ENCODE measurements at regions not wholly inside any gene's neighbourhood (a gene's known extent, or its start where the extent isn't known, plus 50 kb on each side); places are given as distances from the start of the nearest gene placed in this dataset.
"Not testable (repeated sequence)": the region's sequence is repeated elsewhere in the genome, so short reads cannot be mapped to it uniquely, and the experiment has no call there.

DNA sequence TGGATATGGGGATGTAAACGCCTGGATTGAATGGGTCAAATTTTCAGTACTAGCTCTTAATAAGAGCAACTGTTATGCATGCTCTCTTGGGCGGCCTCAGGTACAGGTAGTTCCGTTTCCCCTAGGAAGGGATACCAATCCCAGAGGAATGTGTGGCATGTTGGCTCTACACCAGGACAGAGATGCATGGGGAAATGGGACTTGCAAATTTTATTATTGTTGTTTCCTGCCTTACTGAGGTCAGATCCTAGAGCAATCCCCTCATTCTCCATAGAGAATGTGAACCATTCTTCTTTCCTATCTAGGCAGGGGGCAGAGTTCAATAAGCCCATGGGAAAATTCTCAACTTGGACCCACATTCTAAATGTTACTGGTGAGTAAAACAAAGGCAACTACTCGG, 361.8 kb upstream of the FGF16 start:
- in situ Hi-C loops (cut with HindIII; ENCODE audit: low pct_ligation_motif_present, low sequenced_read_pairs): no loop called here
- no peak overlapping the region for H3K27ac ChIP-seq
- H3K27me3 ChIP-seq (replicated peaks): no peaks in the 10 kb centered on the region
- no peak overlapping the region for H3K4me3 ChIP-seq (ENCODE audit: low read depth, low read length)
- no peak for DNase-seq
- no peaks in the 10 kb centered on the region for H3K36me3 ChIP-seq (replicated peaks)
- TF ChIP-seq, protein P1, sequence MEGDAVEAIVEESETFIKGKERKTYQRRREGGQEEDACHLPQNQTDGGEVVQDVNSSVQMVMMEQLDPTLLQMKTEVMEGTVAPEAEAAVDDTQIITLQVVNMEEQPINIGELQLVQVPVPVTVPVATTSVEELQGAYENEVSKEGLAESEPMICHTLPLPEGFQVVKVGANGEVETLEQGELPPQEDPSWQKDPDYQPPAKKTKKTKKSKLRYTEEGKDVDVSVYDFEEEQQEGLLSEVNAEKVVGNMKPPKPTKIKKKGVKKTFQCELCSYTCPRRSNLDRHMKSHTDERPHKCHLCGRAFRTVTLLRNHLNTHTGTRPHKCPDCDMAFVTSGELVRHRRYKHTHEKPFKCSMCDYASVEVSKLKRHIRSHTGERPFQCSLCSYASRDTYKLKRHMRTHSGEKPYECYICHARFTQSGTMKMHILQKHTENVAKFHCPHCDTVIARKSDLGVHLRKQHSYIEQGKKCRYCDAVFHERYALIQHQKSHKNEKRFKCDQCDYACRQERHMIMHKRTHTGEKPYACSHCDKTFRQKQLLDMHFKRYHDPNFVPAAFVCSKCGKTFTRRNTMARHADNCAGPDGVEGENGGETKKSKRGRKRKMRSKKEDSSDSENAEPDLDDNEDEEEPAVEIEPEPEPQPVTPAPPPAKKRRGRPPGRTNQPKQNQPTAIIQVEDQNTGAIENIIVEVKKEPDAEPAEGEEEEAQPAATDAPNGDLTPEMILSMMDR (IDR thresholded peaks at IDR 0.05; ENCODE audit: low read depth, low read length, missing control alignments): no peak

DNA sequence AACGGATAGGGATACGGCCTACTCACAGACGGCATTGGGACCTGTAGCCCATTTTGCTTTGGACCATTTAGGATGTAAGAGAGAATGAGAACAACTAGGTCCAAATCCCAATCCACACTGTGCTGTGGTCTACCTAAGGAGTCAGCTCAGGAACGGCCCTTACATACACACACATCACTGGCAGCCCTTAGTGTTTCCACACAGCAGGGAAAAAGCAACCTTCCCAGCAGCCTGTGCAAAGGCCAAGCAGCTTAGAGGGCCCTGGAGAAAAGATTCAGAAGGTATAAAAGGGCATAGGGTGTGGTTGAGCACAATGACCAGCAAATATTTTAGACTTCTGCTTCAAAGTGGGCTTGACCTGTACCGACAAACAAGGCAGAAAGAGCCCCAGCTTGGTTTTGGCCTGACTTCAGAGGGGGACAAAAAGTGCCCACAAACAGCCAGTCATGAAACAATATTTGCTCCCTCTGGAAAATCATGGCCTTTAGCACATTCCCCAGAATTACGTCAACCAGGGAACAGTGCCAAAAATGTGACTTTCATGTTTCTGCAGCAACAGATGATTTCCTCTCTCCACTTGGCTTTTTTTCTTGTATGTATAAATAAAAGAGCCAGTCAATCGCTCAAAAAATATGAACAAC, 359.5 kb upstream of the FGF16 start:
- no peak overlapping the region for H3K27ac ChIP-seq
- H3K36me3 ChIP-seq (replicated peaks): no peaks in the 10 kb centered on the region
- H3K4me3 ChIP-seq (ENCODE audit: low read depth, low read length): no peak overlapping the region
- DNase-seq: peak; percentile 32
- H3K27me3 ChIP-seq (replicated peaks): no peaks in the 10 kb centered on the region
- in situ Hi-C loops (cut with HindIII; ENCODE audit: low pct_ligation_motif_present, low sequenced_read_pairs): no loop called here
- TF ChIP-seq, protein P1 (IDR thresholded peaks at IDR 0.05; ENCODE audit: low read depth, low read length, missing control alignments): no peak

DNA sequence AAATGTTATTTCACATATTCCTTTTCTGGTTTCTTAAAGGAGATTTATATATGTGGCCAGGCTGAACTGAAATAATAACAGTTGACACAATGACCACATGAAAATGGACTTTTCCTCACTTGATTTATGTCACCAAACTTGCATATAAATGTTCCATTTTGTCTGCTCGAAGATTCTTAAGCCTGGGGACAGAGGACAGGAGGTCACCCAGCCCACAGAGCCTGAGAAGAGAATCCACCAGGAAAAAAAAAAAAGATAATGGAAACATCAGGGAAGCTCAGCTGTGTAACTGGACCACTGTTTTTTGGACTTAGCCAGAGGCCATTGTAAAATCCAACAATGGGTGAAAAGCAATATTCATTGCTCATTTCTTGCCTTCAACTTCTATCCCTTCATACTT, 359.0 kb upstream of the FGF16 start:
- no peak overlapping the region for H3K4me3 ChIP-seq (ENCODE audit: low read depth, low read length)
- in situ Hi-C loops (cut with HindIII; ENCODE audit: low pct_ligation_motif_present, low sequenced_read_pairs): no loop called here
- H3K36me3 ChIP-seq (replicated peaks): no peaks in the 10 kb centered on the region
- H3K27ac ChIP-seq: no peak overlapping the region
- TF ChIP-seq, protein P1 (IDR thresholded peaks at IDR 0.05; ENCODE audit: low read depth, low read length, missing control alignments): no peak
- no peaks in the 10 kb centered on the region for H3K27me3 ChIP-seq (replicated peaks)
- DNase-seq: no peak

DNA sequence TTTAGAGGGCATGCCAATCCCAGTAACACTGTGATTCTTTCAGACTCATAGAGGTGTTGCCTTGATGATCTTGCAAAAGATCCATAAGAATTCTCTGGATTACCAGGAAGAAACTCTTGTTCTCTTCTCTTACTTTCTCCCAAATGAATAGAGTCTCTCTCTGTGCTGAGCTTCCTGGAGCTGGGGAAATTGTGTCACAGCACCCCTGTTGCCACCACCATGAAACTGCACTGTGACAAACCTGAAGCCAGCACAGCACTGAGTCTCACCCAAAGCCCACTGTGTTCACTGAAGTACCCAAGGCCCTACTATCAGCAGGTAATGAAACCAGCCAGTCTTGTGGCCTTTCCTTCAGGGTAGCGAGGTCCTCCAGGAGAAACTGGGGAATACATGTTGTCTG, 332.7 kb upstream of the FGF16 start:
- H3K36me3 ChIP-seq (replicated peaks): no peaks in the 10 kb centered on the region
- in situ Hi-C loops (cut with HindIII; ENCODE audit: low pct_ligation_motif_present, low sequenced_read_pairs): no loop called here
- H3K27me3 ChIP-seq (replicated peaks): no peaks in the 10 kb centered on the region
- H3K27ac ChIP-seq: no peak overlapping the region
- TF ChIP-seq, protein P1 (IDR thresholded peaks at IDR 0.05; ENCODE audit: low read depth, low read length, missing control alignments): no peak
- no peak overlapping the region for H3K4me3 ChIP-seq (ENCODE audit: low read depth, low read length)
- DNase-seq: no peak

DNA sequence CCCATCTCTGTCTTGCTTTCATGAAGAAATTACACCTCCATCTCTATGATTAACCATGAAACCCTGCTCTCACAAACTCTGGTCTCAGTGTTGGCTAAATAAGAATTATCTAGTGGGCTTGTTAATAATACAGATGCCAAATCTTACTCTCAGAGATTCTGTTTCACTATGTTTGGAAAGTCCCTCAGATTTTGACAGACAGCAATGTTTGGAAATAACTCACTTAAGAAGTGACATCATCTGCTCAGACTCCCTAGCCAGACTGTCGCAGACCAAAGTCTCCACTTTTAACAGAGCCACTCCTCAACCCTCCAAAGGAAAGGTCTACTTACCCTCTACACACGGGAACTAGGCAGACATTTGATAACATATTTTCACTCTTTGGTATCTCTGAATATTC, 328.5 kb upstream of the FGF16 start:
- no peaks in the 10 kb centered on the region for H3K27me3 ChIP-seq (replicated peaks)
- DNase-seq: no peak
- H3K27ac ChIP-seq: no peak overlapping the region
- TF ChIP-seq, protein P1 (IDR thresholded peaks at IDR 0.05; ENCODE audit: low read depth, low read length, missing control alignments): no peak
- in situ Hi-C loops (cut with HindIII; ENCODE audit: low pct_ligation_motif_present, low sequenced_read_pairs): no loop called here
- H3K4me3 ChIP-seq (ENCODE audit: low read depth, low read length): no peak overlapping the region
- H3K36me3 ChIP-seq (replicated peaks): no peaks in the 10 kb centered on the region

DNA sequence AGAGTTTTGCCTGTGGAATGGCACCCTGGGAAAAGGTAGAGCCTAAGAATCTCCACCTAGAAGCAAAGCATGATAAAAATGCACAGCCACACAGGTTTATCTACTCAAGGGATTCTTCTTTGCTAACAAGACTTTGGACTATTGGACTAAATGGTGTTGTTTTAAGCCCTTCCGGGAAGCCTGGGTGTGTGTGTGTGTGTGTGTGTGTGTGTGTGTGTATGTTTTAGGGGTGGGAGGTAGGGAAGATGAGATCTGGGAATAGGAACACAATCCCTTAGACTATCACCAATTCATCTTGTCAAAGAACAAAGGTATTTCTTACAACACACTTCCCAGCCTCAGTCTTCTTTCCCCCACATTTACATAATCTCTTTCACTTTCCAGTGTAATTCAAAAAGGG, 327.5 kb upstream of the FGF16 start:
- H3K4me3 ChIP-seq (ENCODE audit: low read depth, low read length): no peak overlapping the region
- TF ChIP-seq, protein P1 (IDR thresholded peaks at IDR 0.05; ENCODE audit: low read depth, low read length, missing control alignments): no peak
- DNase-seq: no peak
- no peak overlapping the region for H3K27ac ChIP-seq
- no peaks in the 10 kb centered on the region for H3K36me3 ChIP-seq (replicated peaks)
- H3K27me3 ChIP-seq (replicated peaks): no peaks in the 10 kb centered on the region
- in situ Hi-C loops (cut with HindIII; ENCODE audit: low pct_ligation_motif_present, low sequenced_read_pairs): no loop called here

DNA sequence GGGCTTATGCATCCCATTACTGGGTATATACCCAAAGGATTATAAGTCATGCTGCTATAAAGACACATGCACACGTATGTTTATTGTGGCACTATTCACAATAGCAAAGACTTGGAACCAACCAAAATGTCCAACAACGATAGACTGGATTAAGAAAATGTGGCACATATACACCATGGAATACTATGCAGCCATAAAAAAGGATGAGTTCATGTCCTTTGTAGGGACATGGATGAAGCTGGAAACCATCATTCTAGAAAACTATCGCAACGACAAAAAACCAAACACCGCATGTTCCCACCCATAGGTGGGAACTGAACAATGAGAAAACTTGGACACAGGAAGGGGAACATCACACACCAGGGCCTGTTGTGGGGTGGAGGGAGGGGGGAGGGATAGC, 323.3 kb upstream of the FGF16 start:
- DNase-seq; H3K27me3 ChIP-seq (replicated peaks); H3K27ac ChIP-seq; H3K4me3 ChIP-seq (ENCODE audit: low read depth, low read length); in situ Hi-C loops (cut with HindIII; ENCODE audit: low pct_ligation_motif_present, low sequenced_read_pairs); H3K36me3 ChIP-seq (replicated peaks): not testable (repeated sequence)

DNA sequence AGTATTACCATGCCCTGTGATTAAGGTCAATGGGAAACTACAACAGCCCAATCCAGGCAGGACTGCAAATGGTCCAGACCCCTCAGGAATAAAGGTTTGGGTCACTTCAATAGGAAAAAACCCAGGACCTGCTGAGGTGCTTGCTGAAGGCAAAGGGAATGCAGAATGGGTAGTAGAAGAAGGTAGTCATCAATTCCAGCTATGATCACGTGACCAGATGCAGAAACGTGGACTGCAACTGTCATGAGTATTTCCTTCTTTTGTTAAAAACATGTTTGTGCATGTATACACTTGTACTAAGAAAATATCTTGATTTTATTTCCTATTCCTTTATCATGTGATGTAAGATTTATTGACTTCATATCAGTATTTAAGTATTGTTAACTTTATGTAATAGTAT, 319.6 kb upstream of the FGF16 start:
- H3K27me3 ChIP-seq (replicated peaks); in situ Hi-C loops (cut with HindIII; ENCODE audit: low pct_ligation_motif_present, low sequenced_read_pairs); H3K27ac ChIP-seq; H3K36me3 ChIP-seq (replicated peaks); H3K4me3 ChIP-seq (ENCODE audit: low read depth, low read length); DNase-seq: not testable (repeated sequence)
